Panc1 (cell line): ENCODE measurements at regions not wholly inside any gene's neighbourhood (a gene's known extent, or its start where the extent isn't known, plus 50 kb on each side); places are given as distances from the start of the nearest gene placed in this dataset.

Experiments
- POLR2AphosphoS5 ChIP-seq: IDR thresholded peaks from 2 replicates; pipeline ENCODE4 v1.6.1; 2012; ENCODE audit warnings: mild to moderate bottlenecking, low read depth, low read length, moderate library complexity
- TF ChIP-seq, protein P1 (sequence below): fragments of 450-650 bp; IDR thresholded peaks from 2 replicates; pipeline ENCODE4 v1.5.1; 2017; ENCODE audit warnings: mild to moderate bottlenecking

DNA sequence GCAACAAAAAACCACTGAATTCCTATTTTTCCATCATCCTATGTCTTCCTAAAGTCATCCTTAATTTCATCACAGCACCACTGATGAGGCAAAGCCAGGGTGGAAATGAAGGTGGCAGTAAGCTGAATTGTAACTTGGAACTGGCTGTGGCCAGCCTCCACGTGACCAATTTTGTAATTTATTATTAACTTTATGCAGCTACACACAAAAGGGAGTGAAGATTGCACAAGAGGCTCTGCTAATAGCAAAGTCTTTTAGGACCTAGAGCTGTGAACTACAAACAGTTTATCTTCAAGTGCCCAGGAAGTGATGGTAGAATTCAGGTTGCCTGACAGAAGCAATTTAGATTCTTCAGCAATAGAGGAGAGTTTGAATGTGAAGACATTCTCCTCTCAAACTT, 176.4 kb downstream of the CCDC71L start:
- TF ChIP-seq, protein P1, sequence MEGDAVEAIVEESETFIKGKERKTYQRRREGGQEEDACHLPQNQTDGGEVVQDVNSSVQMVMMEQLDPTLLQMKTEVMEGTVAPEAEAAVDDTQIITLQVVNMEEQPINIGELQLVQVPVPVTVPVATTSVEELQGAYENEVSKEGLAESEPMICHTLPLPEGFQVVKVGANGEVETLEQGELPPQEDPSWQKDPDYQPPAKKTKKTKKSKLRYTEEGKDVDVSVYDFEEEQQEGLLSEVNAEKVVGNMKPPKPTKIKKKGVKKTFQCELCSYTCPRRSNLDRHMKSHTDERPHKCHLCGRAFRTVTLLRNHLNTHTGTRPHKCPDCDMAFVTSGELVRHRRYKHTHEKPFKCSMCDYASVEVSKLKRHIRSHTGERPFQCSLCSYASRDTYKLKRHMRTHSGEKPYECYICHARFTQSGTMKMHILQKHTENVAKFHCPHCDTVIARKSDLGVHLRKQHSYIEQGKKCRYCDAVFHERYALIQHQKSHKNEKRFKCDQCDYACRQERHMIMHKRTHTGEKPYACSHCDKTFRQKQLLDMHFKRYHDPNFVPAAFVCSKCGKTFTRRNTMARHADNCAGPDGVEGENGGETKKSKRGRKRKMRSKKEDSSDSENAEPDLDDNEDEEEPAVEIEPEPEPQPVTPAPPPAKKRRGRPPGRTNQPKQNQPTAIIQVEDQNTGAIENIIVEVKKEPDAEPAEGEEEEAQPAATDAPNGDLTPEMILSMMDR, result no peak
- no peak for TF ChIP-seq POLR2AphosphoS5
